ENCODE measurements at regions not wholly inside any gene's neighbourhood (a gene's known extent, or its start where the extent isn't known, plus 50 kb on each side); places are given as distances from the start of the nearest gene placed in this dataset.
A peak's percentile ranks its signal among the peaks of the same experiment; 100 is the strongest.

DNA sequence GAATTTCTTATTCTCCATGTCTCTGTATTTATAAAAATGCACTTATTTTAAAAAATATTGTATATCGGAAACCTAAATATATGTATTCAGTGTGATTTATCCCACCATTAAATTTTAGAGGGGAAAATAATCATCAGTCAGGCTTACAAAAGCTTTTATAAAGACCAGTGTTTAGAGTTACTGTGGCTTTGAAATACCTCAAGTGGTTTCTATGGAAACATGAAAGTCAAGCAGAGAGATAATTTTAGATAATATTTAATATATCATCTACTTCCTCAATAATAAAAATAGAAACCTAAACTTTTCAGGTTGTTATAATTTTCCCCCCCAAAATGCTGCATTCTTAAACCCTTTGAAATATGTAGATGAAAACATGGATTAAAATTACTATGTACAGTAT, 332.9 kb upstream of the PITX2 start:
- POLR2A ChIA-PET = no interaction called here
- DNase-seq (ENCODE audit: extremely low spot score) = no peak
- CTCF ChIA-PET = no interaction called here
- TF ChIP-seq, protein P1, sequence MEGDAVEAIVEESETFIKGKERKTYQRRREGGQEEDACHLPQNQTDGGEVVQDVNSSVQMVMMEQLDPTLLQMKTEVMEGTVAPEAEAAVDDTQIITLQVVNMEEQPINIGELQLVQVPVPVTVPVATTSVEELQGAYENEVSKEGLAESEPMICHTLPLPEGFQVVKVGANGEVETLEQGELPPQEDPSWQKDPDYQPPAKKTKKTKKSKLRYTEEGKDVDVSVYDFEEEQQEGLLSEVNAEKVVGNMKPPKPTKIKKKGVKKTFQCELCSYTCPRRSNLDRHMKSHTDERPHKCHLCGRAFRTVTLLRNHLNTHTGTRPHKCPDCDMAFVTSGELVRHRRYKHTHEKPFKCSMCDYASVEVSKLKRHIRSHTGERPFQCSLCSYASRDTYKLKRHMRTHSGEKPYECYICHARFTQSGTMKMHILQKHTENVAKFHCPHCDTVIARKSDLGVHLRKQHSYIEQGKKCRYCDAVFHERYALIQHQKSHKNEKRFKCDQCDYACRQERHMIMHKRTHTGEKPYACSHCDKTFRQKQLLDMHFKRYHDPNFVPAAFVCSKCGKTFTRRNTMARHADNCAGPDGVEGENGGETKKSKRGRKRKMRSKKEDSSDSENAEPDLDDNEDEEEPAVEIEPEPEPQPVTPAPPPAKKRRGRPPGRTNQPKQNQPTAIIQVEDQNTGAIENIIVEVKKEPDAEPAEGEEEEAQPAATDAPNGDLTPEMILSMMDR (IDR thresholded peaks at IDR 0.05; ENCODE audit: control extremely low read depth, extremely low read depth, low read depth, missing control alignments) = no peak

DNA sequence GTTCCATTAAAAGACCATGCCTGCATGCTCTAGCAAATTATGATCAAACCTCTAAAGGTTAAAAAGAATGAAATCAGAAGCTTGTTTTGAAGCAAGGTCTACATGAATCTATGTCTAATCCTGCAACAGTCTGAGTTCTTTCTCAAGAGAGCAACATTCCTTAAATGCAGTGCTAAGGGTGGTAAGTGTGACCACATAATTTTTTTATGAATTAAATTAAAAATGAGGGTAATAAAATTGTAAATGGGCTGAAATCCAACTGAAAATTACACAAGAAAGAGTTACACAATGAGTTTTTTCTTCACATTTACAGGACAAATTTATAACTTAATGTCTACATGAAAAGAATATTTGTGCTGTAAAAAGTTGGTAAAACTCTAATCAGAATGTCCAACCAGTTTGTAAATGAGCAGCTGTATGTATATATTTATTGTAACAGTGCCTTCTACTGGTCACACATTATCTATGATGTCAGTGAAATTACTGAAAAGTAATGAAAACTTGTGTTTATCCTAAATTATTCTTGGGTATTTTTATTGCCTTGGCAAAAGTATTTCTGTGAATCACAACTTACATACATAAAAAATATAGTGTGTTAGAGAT, 336.3 kb upstream of the PITX2 start:
- ChIA-PET POLR2A (no interaction called here), CTCF (interaction anchor here (1.0 to 1.3 kb wide), 3 partner anchors 23 to 80 kb away, joined by 3 read pairs; no protein-coding TSS in a partner anchor)
- no peak for DNase-seq (ENCODE audit: extremely low spot score)
- TF ChIP-seq, protein P1 (IDR thresholded peaks at IDR 0.05; ENCODE audit: control extremely low read depth, extremely low read depth, low read depth, missing control alignments) = peak; percentile 18

DNA sequence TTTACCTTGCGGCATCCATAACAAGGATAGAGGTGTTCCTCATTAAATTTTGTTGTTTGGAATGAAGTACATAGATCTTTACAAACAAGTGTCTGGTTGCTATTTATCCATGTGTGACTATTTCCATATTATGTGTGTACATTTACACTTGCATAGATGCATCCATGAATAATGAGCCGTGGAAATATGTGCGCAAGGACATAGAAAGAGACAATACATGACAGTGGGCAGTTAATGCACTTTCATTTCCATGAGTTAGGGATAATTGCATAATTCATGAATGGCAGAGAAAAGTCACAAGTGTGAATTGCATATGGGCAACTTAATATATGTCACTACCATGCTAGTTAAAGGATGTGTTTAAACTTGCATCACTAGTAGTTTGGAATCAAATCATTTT, 338.2 kb upstream of the PITX2 start:
- ChIA-PET POLR2A (no interaction called here), CTCF (no interaction called here)
- no peak for DNase-seq (ENCODE audit: extremely low spot score)
- TF ChIP-seq, protein P1 (IDR thresholded peaks at IDR 0.05; ENCODE audit: control extremely low read depth, extremely low read depth, low read depth, missing control alignments) = no peak

DNA sequence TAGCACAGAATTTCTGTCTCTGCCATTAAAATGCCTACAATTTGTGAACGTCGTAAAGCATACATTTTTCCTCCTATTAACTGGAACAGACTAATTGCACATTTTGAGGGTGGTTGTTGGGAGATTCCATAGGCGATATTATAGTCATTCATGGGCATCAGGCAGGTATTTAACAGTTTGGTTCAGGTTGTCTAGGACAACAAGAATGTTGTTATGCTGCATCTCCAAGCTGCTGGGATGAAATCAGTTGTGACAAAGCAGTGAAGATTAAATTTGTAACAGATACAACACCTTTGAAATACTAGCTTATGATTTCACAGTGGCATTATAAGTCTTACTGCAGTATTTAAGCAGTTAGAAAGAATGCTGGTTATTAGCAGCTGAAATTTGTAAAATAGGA, 339.7 kb upstream of the PITX2 start:
- POLR2A ChIA-PET = no interaction called here
- CTCF ChIA-PET = interaction anchor here (3.5 kb wide), 1 partner anchor 26 kb away, joined by 9 read pairs; no protein-coding TSS in a partner anchor
- TF ChIP-seq, protein P1 (IDR thresholded peaks at IDR 0.05; ENCODE audit: control extremely low read depth, extremely low read depth, low read depth, missing control alignments) = no peak
- no peak for DNase-seq (ENCODE audit: extremely low spot score)

DNA sequence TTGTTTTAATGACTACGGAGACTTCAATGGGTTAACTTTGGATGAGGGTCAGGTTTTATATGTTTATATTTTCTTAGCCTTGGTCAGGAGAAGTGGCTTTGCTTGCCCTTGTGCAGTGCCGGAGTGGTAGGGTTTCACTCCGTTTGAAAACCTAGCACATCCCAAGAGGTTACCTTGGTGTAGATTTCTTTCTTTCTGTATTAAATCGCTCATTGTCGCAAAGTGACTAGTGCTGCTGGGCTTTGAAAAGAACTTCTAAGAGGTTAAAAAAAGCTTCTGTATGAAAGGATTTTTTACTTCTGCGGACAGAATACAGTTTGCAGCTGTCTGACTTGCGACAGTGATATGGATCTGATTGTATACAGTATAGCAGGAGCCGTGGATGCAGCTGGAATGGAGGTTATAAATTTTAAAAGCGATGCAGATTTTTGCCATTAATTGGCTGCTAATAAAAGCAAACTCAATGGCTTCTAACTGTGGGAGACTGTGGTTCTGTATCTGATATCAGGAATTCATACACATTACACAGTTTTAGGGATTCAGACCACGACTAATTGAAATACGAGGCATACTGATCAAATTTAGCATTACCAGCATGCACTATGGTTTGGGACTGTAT, 340.9 kb upstream of the PITX2 start:
- POLR2A ChIA-PET = no interaction called here
- no peak for DNase-seq (ENCODE audit: extremely low spot score)
- CTCF ChIA-PET = interaction anchor here (3.5 kb wide), 1 partner anchor 27 kb away, joined by 9 read pairs; no protein-coding TSS in a partner anchor
- TF ChIP-seq, protein P1 (IDR thresholded peaks at IDR 0.05; ENCODE audit: control extremely low read depth, extremely low read depth, low read depth, missing control alignments) = no peak

DNA sequence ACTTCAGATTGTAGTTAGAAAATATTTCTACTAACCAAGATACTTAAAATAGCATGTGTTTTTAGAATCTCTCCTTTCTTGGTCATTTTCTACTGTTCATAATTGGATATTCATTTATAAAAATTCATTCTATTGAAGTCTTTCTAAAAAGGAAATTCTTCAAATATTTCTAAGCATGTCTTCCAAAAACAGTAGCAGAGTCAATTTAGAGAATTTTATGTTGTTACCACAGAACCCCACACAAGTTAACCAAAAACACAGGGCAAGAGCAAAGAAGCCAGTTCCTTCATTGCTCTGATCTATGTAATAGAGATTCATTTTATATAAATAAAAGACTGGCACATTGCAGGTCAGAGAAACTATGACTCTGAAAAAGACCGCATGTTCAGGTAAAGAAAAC, 345.1 kb upstream of the PITX2 start:
- no peak for DNase-seq (ENCODE audit: extremely low spot score)
- CTCF ChIA-PET = no interaction called here
- TF ChIP-seq, protein P1 (IDR thresholded peaks at IDR 0.05; ENCODE audit: control extremely low read depth, extremely low read depth, low read depth, missing control alignments) = no peak
- POLR2A ChIA-PET = no interaction called here
